Thyroid gland (tissue), 4 donors: ENCODE measurements at regions not wholly inside any gene's neighbourhood (a gene's known extent, or its start where the extent isn't known, plus 50 kb on each side); places are given as distances from the start of the nearest gene placed in this dataset.

Experiments used
- DNase-seq, 2 donors: peaks; one replicate each; pipeline ENCODE4 v3.0.0-alpha.2; 2019
- H3K27ac ChIP-seq, 3 donors: fragments of 200-600 bp; sonication (generic); 1 replicate in 2 of 3; 2 replicates in 1 of 3; pipeline ENCODE4 v1.5.1; 2016 to 2019; ENCODE audit warnings: mild to moderate bottlenecking in 1 of 3, moderate library complexity in 1 of 3
- H3K27me3 ChIP-seq: fragments of 200-600 bp; sonication (generic); one replicate; pipeline ENCODE4 v1.5.1; 2019
- H3K36me3 ChIP-seq, 2 donors: fragments of 200-600 bp; sonication (generic); one replicate each; pipeline ENCODE4 v1.5.1; 2016 to 2019
- H3K4me1 ChIP-seq, 2 donors: fragments of 200-600 bp; sonication (generic); one replicate each; pipeline ENCODE4 v1.5.1; 2017 to 2019
- H3K4me3 ChIP-seq, 3 donors: fragments of 200-600 bp; sonication (generic); replicated peaks in 1 of 3; 1 replicate in 2 of 3; 2 replicates in 1 of 3; pipeline ENCODE4 v1.5.1; 2016; ENCODE audit warnings: mild to moderate bottlenecking in 1 of 3
- H3K9me3 ChIP-seq: fragments of 200-600 bp; sonication (generic); one replicate; pipeline ENCODE4 v1.5.1; 2017
- POLR2A ChIP-seq, 2 donors: fragments of 450-650 bp; IDR thresholded peaks; one replicate each; pipeline ENCODE4 v1.6.1; 2017; ENCODE audit warnings: antibody characterized with exemption in 2 of 2, mild to moderate bottlenecking in 2 of 2, moderate library complexity in 1 of 2
- WGBS, 2 donors: methylation state at CpG; one replicate each; pipeline ENCODE4 v1.1.5; 2017; 5-methylcytosine and 5-hydroxymethylcytosine counted together
- intact Hi-C: fragments of 100-400 bp; cut with DNase I; formaldehyde crosslinking; loops from one replicate; pipeline ENCODE4 v1.15.1; 2023
- TF ChIP-seq, protein P1 (sequence below), 6 experiments: fragments of 200-600 bp in 3 of 6; fragments of 450-650 bp in 3 of 6; sonication (generic) in 3 of 6; IDR thresholded peaks; one replicate each; pipeline ENCODE4 v1.5.1; 2016 to 2019; ENCODE audit warnings: antibody characterized with exemption in 6 of 6, mild to moderate bottlenecking in 2 of 6, inconsistent platforms in 1 of 6, moderate library complexity in 1 of 6

DNA sequence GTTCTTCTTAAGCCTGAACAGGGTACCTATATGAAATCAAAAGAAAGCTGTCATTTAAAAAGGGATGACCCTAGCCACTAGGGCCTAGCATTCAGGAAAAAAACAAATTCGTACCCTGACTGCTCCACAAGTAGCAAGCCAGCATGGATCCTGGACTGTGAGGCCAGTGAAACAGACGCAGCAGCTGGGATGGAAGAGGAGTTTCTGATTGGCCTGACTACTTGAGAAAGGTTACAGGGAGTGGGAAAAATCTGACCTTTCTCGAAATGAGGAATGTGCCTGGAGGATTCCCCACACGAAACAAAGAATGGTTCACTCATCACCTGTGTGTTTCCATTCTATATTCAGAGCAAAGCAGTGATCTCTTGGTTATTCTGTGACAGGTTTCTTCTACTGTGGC lies 87.6 kb upstream of the JADE1 start:
- no peak overlapping the region for H3K27ac ChIP-seq
- H3K9me3 ChIP-seq, result no peaks in the 10 kb centered on the region
- H3K4me1 ChIP-seq, result peaks cover 11 to 14% of the 10 kb centered on the region in 2 donors
- H3K27me3 ChIP-seq, result no peaks in the 10 kb centered on the region
- TF ChIP-seq, protein P1, sequence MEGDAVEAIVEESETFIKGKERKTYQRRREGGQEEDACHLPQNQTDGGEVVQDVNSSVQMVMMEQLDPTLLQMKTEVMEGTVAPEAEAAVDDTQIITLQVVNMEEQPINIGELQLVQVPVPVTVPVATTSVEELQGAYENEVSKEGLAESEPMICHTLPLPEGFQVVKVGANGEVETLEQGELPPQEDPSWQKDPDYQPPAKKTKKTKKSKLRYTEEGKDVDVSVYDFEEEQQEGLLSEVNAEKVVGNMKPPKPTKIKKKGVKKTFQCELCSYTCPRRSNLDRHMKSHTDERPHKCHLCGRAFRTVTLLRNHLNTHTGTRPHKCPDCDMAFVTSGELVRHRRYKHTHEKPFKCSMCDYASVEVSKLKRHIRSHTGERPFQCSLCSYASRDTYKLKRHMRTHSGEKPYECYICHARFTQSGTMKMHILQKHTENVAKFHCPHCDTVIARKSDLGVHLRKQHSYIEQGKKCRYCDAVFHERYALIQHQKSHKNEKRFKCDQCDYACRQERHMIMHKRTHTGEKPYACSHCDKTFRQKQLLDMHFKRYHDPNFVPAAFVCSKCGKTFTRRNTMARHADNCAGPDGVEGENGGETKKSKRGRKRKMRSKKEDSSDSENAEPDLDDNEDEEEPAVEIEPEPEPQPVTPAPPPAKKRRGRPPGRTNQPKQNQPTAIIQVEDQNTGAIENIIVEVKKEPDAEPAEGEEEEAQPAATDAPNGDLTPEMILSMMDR (IDR thresholded peaks at IDR 0.05), result no peak
- TF ChIP-seq POLR2A (IDR thresholded peaks at IDR 0.05), result no peak
- no peak for DNase-seq
- H3K36me3 ChIP-seq, result no peaks in the 10 kb centered on the region
- WGBS, 2 donors, result 83 to 88% methylated on average over 4 of the region's 4 CpGs
- intact Hi-C loops, result no loop called here
- H3K4me3 ChIP-seq, result no peak overlapping the region

DNA sequence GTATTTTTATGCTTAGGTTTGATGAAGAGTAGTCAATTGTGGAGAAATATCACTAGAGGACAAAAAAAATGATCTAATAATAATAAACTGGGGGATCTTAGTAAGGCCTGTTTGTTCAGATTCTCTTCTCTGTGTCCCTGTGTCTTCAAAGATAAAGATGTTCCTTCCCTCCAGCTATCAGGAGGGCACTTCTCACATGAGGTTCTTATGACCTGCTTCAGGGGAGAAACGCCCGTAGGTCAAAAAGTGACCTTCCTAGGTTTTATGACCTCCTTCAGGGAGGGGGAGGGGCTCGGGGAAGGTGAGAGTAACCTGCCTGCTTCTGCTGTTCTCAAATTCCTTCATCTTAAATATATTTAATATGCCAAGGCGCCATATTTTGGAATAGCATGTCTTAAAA lies 89.2 kb upstream of the JADE1 start:
- no peak for DNase-seq
- H3K4me1 ChIP-seq, result peaks cover 16 to 24% of the 10 kb centered on the region in 2 donors
- TF ChIP-seq POLR2A (IDR thresholded peaks at IDR 0.05), result no peak
- TF ChIP-seq, protein P1 (IDR thresholded peaks at IDR 0.05), result no peak
- H3K27me3 ChIP-seq, result no peaks in the 10 kb centered on the region
- no peaks in the 10 kb centered on the region for H3K9me3 ChIP-seq
- H3K36me3 ChIP-seq, result no peaks in the 10 kb centered on the region
- 94 to 96% methylated on average over 4 of the region's 4 CpGs for WGBS, 2 donors
- intact Hi-C loops, result no loop called here
- H3K27ac ChIP-seq, result no peak overlapping the region
- H3K4me3 ChIP-seq, result no peak overlapping the region

DNA sequence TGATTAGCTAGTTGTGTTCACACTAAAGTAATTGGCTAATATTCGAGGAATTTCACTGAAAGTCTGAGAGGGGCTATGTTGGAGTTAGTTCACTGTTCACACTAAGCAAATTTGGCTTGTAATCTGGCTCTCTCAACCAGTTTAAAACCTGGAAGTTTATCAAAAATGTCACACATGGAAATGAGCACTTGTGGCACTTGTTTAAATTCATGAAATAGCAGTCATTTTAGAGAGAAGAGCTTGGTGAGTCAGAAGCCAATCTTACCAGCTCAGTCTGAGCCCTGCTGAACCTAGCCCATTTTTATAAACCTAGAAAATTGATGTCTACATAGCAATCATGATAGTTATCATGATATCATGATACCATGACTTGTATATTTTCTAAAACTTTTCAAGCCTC lies 90.7 kb upstream of the JADE1 start:
- TF ChIP-seq, protein P1 (IDR thresholded peaks at IDR 0.05), result no peak
- TF ChIP-seq POLR2A (IDR thresholded peaks at IDR 0.05), result peak in 1 of 2 donors; percentile 20
- intact Hi-C loops, result no loop called here
- no peaks in the 10 kb centered on the region for H3K9me3 ChIP-seq
- H3K27me3 ChIP-seq, result no peaks in the 10 kb centered on the region
- H3K27ac ChIP-seq, result peak overlapping the region; percentile 69 to 83 (median 82)
- peaks cover 16 to 24% of the 10 kb centered on the region in 2 donors for H3K4me1 ChIP-seq
- WGBS, 2 donors, result 36 to 40% methylated on average over 1 of the region's 1 CpG
- DNase-seq, result no peak
- no peaks in the 10 kb centered on the region for H3K36me3 ChIP-seq
- no peak overlapping the region for H3K4me3 ChIP-seq

DNA sequence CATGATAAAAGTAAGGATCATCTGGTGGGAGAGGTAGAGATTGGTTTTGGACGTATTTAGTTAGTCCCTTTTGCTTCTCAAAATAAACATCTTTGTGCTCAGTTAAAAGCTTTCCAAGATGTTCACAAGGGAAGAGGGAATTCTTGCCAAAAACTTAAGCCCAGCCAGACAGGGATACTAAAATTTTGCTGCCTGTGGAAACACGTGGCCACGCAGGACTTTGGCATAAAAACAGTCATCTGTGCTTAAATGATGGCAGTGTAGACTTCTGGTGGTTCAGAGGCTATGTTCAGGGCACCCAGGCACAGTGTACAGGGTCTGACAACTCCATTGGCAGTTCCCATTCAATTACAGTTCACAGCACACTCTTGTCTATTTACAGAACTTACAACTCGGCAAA lies 93.2 kb upstream of the JADE1 start:
- TF ChIP-seq, protein P1 (IDR thresholded peaks at IDR 0.05), result no peak
- TF ChIP-seq POLR2A (IDR thresholded peaks at IDR 0.05), result no peak
- H3K27ac ChIP-seq, result peak overlapping the region; percentile 7 to 73 (median 39)
- H3K27me3 ChIP-seq, result no peaks in the 10 kb centered on the region
- H3K4me1 ChIP-seq, result peaks cover 16 to 24% of the 10 kb centered on the region in 2 donors
- H3K36me3 ChIP-seq, result no peaks in the 10 kb centered on the region
- H3K4me3 ChIP-seq, result no peak overlapping the region
- intact Hi-C loops, result no loop called here
- H3K9me3 ChIP-seq, result no peaks in the 10 kb centered on the region
- DNase-seq, result peak in 1 of 2 donors; percentile 32
- WGBS, 2 donors, result 24 to 41% methylated on average over 4 of the region's 4 CpGs

DNA sequence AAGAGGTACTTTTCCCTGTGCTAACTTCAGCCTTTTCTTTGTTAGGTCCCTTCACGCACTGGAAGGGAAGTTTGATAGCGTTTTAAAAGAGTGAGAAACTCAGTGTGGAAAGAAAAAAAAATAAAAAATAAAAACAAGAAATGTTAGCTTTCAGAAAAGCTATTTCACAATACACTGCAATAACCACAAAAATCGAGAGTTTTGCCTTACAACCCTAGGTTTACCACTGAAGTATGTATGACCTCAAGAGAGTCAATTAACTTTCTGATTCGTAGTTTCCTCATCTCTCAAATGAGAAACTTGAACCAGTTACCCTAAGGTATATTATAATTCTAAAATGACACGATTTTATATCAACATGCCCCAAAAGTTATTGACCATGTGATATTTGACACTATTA lies 93.9 kb upstream of the JADE1 start:
- WGBS, 2 donors, result 80 to 88% methylated on average over 5 of the region's 5 CpGs

More for the DNA sequence above, 93.9 kb upstream of the JADE1 start:
- no peak for DNase-seq
- no peaks in the 10 kb centered on the region for H3K36me3 ChIP-seq
- H3K4me3 ChIP-seq, result no peak overlapping the region
- peaks cover 16 to 24% of the 10 kb centered on the region in 2 donors for H3K4me1 ChIP-seq
- intact Hi-C loops, result no loop called here
- H3K9me3 ChIP-seq, result no peaks in the 10 kb centered on the region
- peak overlapping the region in 2 of 3 donors; percentile 39 to 73 for H3K27ac ChIP-seq
- no peaks in the 10 kb centered on the region for H3K27me3 ChIP-seq
- TF ChIP-seq, protein P1 (IDR thresholded peaks at IDR 0.05), result no peak
- TF ChIP-seq POLR2A (IDR thresholded peaks at IDR 0.05), result no peak
